SHP77 treated with DMSO at 0.1 percent for 48 hours (cell line): ENCODE measurements at regions not wholly inside any gene's neighbourhood (a gene's known extent, or its start where the extent isn't known, plus 50 kb on each side); places are given as distances from the start of the nearest gene placed in this dataset.
"Not testable (repeated sequence)": the region's sequence is repeated elsewhere in the genome, so short reads cannot be mapped to it uniquely, and the experiment has no call there.

Experiments
- DNase-seq: peaks from one replicate; lab custom pipeline; 2025; lab: John Stamatoyannopoulos, UW

GRCh38 chr2:16393500-16394071, 272.0 kb downstream of the CYRIA start:
- no peak for DNase-seq

GRCh38 chr2:16392647-16393499, 272.8 kb downstream of the CYRIA start:
- no peak for DNase-seq

- DNase-seq, result no peak
Observed at GRCh38 chr2:16391986-16392385, 273.6 kb downstream of the CYRIA start.

- DNase-seq, result no peak
Observed at GRCh38 chr2:16390561-16390960, 275.1 kb downstream of the CYRIA start.

- DNase-seq, result no peak
Observed at GRCh38 chr2:16389611-16390010, 276.0 kb downstream of the CYRIA start.

- DNase-seq, result not testable (repeated sequence)
Observed at GRCh38 chr2:16388199-16388830, 277.3 kb downstream of the CYRIA start.

GRCh38 chr2:16387461-16387984, 278.1 kb downstream of the CYRIA start:
- DNase-seq, result no peak

GRCh38 chr2:16386431-16386830, 279.2 kb downstream of the CYRIA start:
- DNase-seq, result no peak

GRCh38 chr2:16386031-16386430, 279.6 kb downstream of the CYRIA start:
- no peak for DNase-seq

GRCh38 chr2:16385341-16385740, 280.3 kb downstream of the CYRIA start:
- DNase-seq, result no peak

GRCh38 chr2:16383411-16383810, 282.2 kb downstream of the CYRIA start:
- DNase-seq, result no peak

- DNase-seq, result no peak
Observed at GRCh38 chr2:16382451-16382850, 283.2 kb downstream of the CYRIA start.

GRCh38 chr2:16381511-16381910, 284.1 kb downstream of the CYRIA start:
- DNase-seq, result no peak

- not testable (repeated sequence) for DNase-seq
Observed at GRCh38 chr2:16379901-16380300, 285.7 kb downstream of the CYRIA start.

GRCh38 chr2:16379061-16379460, 286.6 kb downstream of the CYRIA start:
- not testable (repeated sequence) for DNase-seq

- DNase-seq, result no peak
Observed at GRCh38 chr2:16378031-16378430, 287.6 kb downstream of the CYRIA start.

- no peak for DNase-seq
Observed at GRCh38 chr2:16375981-16376380, 289.7 kb downstream of the CYRIA start.

- no peak for DNase-seq
Observed at GRCh38 chr2:16375351-16375750, 290.3 kb downstream of the CYRIA start.

GRCh38 chr2:16374671-16375070, 291.0 kb downstream of the CYRIA start:
- DNase-seq, result no peak

- DNase-seq, result no peak
Observed at GRCh38 chr2:16373341-16373740, 292.3 kb downstream of the CYRIA start.

- no peak for DNase-seq
Observed at GRCh38 chr2:16371751-16372150, 293.9 kb downstream of the CYRIA start.

- DNase-seq, result no peak
Observed at GRCh38 chr2:16368951-16369350, 296.7 kb downstream of the CYRIA start.

GRCh38 chr2:16368328-16368727, 297.3 kb downstream of the CYRIA start:
- DNase-seq, result no peak
